Keratinocyte (primary cell): ENCODE measurements at regions not wholly inside any gene's neighbourhood (a gene's known extent, or its start where the extent isn't known, plus 50 kb on each side); places are given as distances from the start of the nearest gene placed in this dataset.

Experiments
- DNase-seq: peaks from one replicate; pipeline ENCODE4 v3.0.0-alpha.2; 2011; ENCODE audit warnings: low read depth, missing footprints, low spot score
- FAIRE-seq: peaks from 2 replicates; lab custom pipeline; 2011; peaks lifted over from hg19 to GRCh38; lab: Jason Lieb, UNC
- H2AFZ ChIP-seq: 2 replicates; pipeline ENCODE4 v1.6.0; 2012; ENCODE audit warnings: low read length, control low read depth, inconsistent platforms; ENCODE audit not compliant: control insufficient read depth
- H3K27ac ChIP-seq: 2 replicates; pipeline ENCODE4 v1.5.1; 2011; ENCODE audit warnings: low read length; ENCODE audit not compliant: control insufficient read depth, insufficient read depth
- H3K27me3 ChIP-seq: 3 replicates; pipeline ENCODE4 v1.6.0; 2011; ENCODE audit warnings: low read length; ENCODE audit not compliant: control insufficient read depth, insufficient read depth; ENCODE audit errors: extremely low read depth
- H3K36me3 ChIP-seq, 2 experiments: 2 replicates in 1 of 2; 3 replicates in 1 of 2; pipeline ENCODE4 v1.5.1; 2011; ENCODE audit warnings: low read length in 2 of 2, mild to moderate bottlenecking in 1 of 2; ENCODE audit not compliant: control insufficient read depth in 2 of 2, insufficient read depth in 2 of 2; ENCODE audit errors: extremely low read depth in 1 of 2
- H3K4me1 ChIP-seq: 3 replicates; pipeline ENCODE4 v1.5.1; 2011; ENCODE audit warnings: low read length; ENCODE audit not compliant: control insufficient read depth, insufficient read depth; ENCODE audit errors: extremely low read depth
- H3K4me2 ChIP-seq: 3 replicates; pipeline ENCODE4 v1.6.0; 2011; ENCODE audit warnings: low read depth, low read length; ENCODE audit not compliant: control insufficient read depth, insufficient read depth; ENCODE audit errors: extremely low read depth
- H3K4me3 ChIP-seq, 3 experiments: fragments of 200-600 bp in 1 of 3; sonication (generic) in 1 of 3; 2 replicates in 2 of 3; 3 replicates in 1 of 3; pipeline ENCODE4 v1.5.1; 2011 to 2016; ENCODE audit warnings: low read length in 3 of 3, mild to moderate bottlenecking in 3 of 3, control low read depth in 2 of 3, inconsistent platforms in 1 of 3, low read depth in 1 of 3, mixed read lengths in 1 of 3, mixed run types in 1 of 3, moderate library complexity in 1 of 3; ENCODE audit not compliant: control insufficient read depth in 2 of 3, insufficient read depth in 2 of 3; ENCODE audit errors: extremely low read depth in 1 of 3
- H3K79me2 ChIP-seq: 2 replicates; pipeline ENCODE4 v1.6.0; 2012; ENCODE audit warnings: low read length; ENCODE audit not compliant: control insufficient read depth, insufficient read depth
- H3K9ac ChIP-seq: 3 replicates; pipeline ENCODE4 v1.6.0; 2011; ENCODE audit warnings: low read length; ENCODE audit not compliant: control insufficient read depth, insufficient read depth; ENCODE audit errors: extremely low read depth
- H3K9me1 ChIP-seq: 3 replicates; pipeline ENCODE4 v1.6.0; 2011; ENCODE audit warnings: low read length; ENCODE audit not compliant: control insufficient read depth, insufficient read depth; ENCODE audit errors: extremely low read depth
- H3K9me3 ChIP-seq: 2 replicates; pipeline ENCODE4 v1.5.1; 2012; ENCODE audit warnings: low read depth, low read length; ENCODE audit not compliant: control insufficient read depth
- H4K20me1 ChIP-seq: 3 replicates; pipeline ENCODE4 v1.6.0; 2011; ENCODE audit warnings: low read length; ENCODE audit not compliant: control insufficient read depth, insufficient read depth; ENCODE audit errors: extremely low read depth
- EZH2 ChIP-seq: IDR thresholded peaks from one replicate; pipeline ENCODE4 v1.6.1; 2012; ENCODE audit warnings: inconsistent platforms, mild to moderate bottlenecking, low read length, moderate library complexity
- dilution Hi-C: fragments of 300-500 bp; cut with MboI; formaldehyde crosslinking; loops from one replicate; pipeline ENCODE4 v1.7.0; 2020; ENCODE audit warnings: low sequenced_read_pairs; ENCODE audit not compliant: extremely low pct_ligation_motif_present
- TF ChIP-seq, protein P1 (sequence below), 3 experiments: IDR thresholded peaks in 1 of 3; conservative IDR thresholded peaks in 1 of 3; optimal IDR thresholded peaks in 1 of 3; 2 replicates in 2 of 3; 3 replicates in 1 of 3; pipeline versions ENCODE3 to v1.5.1; 2011; ENCODE audit warnings: low read length in 3 of 3, mild to moderate bottlenecking in 3 of 3, moderate library complexity in 2 of 3, control low read depth in 1 of 3, inconsistent platforms in 1 of 3; ENCODE audit not compliant: insufficient read depth in 2 of 3; ENCODE audit errors: extremely low read depth in 1 of 3

DNA sequence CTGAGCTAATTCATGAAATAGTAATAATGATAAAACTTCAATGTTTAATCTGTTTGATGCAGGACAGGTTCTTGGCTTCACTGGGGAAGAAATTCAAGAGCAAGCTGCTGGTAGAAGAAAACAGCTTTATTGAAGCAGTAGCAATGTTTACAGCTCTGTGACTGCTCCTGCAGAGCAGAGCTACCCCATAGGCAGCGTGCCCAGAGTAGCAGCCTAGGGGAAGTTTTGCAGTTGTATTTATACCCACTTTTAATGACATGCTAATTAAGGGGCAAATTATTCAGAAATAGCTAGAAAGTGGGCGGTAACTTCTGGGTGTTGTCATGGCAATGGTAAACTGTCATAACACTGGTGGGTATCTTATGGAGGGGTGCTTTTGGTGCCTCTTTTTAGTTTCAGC lies 518.0 kb downstream of the RFPL4B start:
- DNase-seq (no peak), FAIRE-seq (no peak)
- H3K9ac ChIP-seq, result no peak overlapping the region
- dilution Hi-C loops, result no loop called here
- no peak overlapping the region for H3K4me3 ChIP-seq
- H3K4me2 ChIP-seq, result no peak overlapping the region
- no peak overlapping the region for H3K27ac ChIP-seq
- H3K9me3 ChIP-seq, result no peaks in the 10 kb centered on the region
- no peak overlapping the region for H2AFZ ChIP-seq
- no peaks in the 10 kb centered on the region for H4K20me1 ChIP-seq
- no peaks in the 10 kb centered on the region for H3K9me1 ChIP-seq
- H3K79me2 ChIP-seq, result no peaks in the 10 kb centered on the region
- no peaks in the 10 kb centered on the region for H3K27me3 ChIP-seq
- TF ChIP-seq, protein P1, sequence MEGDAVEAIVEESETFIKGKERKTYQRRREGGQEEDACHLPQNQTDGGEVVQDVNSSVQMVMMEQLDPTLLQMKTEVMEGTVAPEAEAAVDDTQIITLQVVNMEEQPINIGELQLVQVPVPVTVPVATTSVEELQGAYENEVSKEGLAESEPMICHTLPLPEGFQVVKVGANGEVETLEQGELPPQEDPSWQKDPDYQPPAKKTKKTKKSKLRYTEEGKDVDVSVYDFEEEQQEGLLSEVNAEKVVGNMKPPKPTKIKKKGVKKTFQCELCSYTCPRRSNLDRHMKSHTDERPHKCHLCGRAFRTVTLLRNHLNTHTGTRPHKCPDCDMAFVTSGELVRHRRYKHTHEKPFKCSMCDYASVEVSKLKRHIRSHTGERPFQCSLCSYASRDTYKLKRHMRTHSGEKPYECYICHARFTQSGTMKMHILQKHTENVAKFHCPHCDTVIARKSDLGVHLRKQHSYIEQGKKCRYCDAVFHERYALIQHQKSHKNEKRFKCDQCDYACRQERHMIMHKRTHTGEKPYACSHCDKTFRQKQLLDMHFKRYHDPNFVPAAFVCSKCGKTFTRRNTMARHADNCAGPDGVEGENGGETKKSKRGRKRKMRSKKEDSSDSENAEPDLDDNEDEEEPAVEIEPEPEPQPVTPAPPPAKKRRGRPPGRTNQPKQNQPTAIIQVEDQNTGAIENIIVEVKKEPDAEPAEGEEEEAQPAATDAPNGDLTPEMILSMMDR (optimal IDR thresholded peaks at IDR 0.05 in 1 of 3, IDR thresholded peaks at IDR 0.05 in 1 of 3, conservative IDR thresholded peaks at IDR 0.05 in 1 of 3; ENCODE audit: extremely low read depth in 1 of 3, insufficient read depth in 2 of 3, low read length in 3 of 3), result no peak
- TF ChIP-seq EZH2, result no peak
- no peaks in the 10 kb centered on the region for H3K4me1 ChIP-seq
- H3K36me3 ChIP-seq, result no peaks in the 10 kb centered on the region

DNA sequence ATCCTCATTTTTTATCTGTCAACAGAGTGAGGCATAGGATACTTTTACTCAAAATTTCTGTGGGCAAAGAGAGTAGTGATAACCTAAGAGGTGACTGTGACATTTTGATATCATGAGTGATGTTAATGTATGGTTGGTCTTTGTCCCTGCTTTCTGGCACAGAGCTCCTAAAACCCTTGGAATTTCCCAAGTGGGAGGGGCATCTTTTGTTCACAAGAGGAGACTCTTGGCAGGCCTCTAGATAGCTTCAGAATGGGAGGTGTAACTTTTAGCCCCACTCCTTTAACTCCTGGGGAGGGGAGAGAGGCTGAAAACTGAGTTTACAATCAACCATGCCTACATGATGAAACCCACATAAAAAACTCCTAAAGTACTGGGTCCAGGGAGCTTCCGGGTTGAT lies 527.8 kb downstream of the RFPL4B start:
- no peaks in the 10 kb centered on the region for H3K79me2 ChIP-seq
- FAIRE-seq (no peak), DNase-seq (no peak)
- H3K27me3 ChIP-seq, result no peaks in the 10 kb centered on the region
- dilution Hi-C loops, result no loop called here
- no peak overlapping the region for H2AFZ ChIP-seq
- no peak for TF ChIP-seq EZH2
- TF ChIP-seq, protein P1 (optimal IDR thresholded peaks at IDR 0.05 in 1 of 3, IDR thresholded peaks at IDR 0.05 in 1 of 3, conservative IDR thresholded peaks at IDR 0.05 in 1 of 3; ENCODE audit: extremely low read depth in 1 of 3, insufficient read depth in 2 of 3, low read length in 3 of 3), result no peak
- no peaks in the 10 kb centered on the region for H3K9me3 ChIP-seq
- H3K4me2 ChIP-seq, result no peak overlapping the region
- H3K4me1 ChIP-seq, result peaks cover 9% of the 10 kb centered on the region
- H3K36me3 ChIP-seq, result no peaks in the 10 kb centered on the region
- no peaks in the 10 kb centered on the region for H4K20me1 ChIP-seq
- no peaks in the 10 kb centered on the region for H3K9me1 ChIP-seq
- no peak overlapping the region for H3K9ac ChIP-seq
- H3K27ac ChIP-seq, result no peak overlapping the region
- H3K4me3 ChIP-seq, result no peak overlapping the region
